ENCODE measurements at regions not wholly inside any gene's neighbourhood (a gene's known extent, or its start where the extent isn't known, plus 50 kb on each side); places are given as distances from the start of the nearest gene placed in this dataset.

DNA sequence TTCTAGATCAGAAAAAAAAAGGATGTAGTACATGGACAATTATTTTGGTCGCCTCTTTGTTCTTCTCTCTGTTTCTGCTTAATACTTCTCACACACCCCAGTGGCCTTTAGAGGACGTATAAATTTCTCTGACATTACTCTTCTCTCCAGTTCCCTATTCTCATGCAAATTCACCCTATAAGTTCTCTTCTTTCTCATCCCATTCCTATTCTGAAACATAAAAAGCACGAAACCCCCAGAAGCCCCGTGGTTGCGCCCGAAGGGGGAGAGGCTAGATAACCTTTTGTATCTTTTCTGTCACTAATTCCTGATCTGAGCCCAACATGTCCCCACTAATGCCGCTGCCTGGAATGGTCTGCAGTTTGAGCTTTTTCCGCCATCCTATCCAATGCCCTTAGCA, 136.9 kb downstream of the SKIDA1 start:
- TF ChIP-seq, protein P1, sequence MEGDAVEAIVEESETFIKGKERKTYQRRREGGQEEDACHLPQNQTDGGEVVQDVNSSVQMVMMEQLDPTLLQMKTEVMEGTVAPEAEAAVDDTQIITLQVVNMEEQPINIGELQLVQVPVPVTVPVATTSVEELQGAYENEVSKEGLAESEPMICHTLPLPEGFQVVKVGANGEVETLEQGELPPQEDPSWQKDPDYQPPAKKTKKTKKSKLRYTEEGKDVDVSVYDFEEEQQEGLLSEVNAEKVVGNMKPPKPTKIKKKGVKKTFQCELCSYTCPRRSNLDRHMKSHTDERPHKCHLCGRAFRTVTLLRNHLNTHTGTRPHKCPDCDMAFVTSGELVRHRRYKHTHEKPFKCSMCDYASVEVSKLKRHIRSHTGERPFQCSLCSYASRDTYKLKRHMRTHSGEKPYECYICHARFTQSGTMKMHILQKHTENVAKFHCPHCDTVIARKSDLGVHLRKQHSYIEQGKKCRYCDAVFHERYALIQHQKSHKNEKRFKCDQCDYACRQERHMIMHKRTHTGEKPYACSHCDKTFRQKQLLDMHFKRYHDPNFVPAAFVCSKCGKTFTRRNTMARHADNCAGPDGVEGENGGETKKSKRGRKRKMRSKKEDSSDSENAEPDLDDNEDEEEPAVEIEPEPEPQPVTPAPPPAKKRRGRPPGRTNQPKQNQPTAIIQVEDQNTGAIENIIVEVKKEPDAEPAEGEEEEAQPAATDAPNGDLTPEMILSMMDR (IDR thresholded peaks at IDR 0.05), result no peak
- no peak for TF ChIP-seq POLR2A (IDR thresholded peaks at IDR 0.05)
